ENCODE measurements at regions not wholly inside any gene's neighbourhood (a gene's known extent, or its start where the extent isn't known, plus 50 kb on each side); places are given as distances from the start of the nearest gene placed in this dataset.

- TF ChIP-seq CTCF (IDR thresholded peaks at IDR 0.05) (no peak), EP300 (IDR thresholded peaks at IDR 0.05) (no peak), POLR2AphosphoS5 (IDR thresholded peaks at IDR 0.05) (no peak)
Observed at GRCh38 chr2:217736776-217737550, 265.8 kb downstream of the TNS1 start.
